HG03575 (cell line): ENCODE measurements at regions not wholly inside any gene's neighbourhood (a gene's known extent, or its start where the extent isn't known, plus 50 kb on each side); places are given as distances from the start of the nearest gene placed in this dataset.
"Not testable (repeated sequence)": the region's sequence is repeated elsewhere in the genome, so short reads cannot be mapped to it uniquely, and the experiment has no call there.

Experiments used
- ATAC-seq: cut with Tn5 transposase; IDR thresholded peaks from one replicate; pipeline ENCODE4 v1.9.1; 2021; ENCODE audit not compliant: unreplicated experiment, insufficient number of reproducible peaks, low FRiP score; ENCODE audit errors: extremely low read depth

DNA sequence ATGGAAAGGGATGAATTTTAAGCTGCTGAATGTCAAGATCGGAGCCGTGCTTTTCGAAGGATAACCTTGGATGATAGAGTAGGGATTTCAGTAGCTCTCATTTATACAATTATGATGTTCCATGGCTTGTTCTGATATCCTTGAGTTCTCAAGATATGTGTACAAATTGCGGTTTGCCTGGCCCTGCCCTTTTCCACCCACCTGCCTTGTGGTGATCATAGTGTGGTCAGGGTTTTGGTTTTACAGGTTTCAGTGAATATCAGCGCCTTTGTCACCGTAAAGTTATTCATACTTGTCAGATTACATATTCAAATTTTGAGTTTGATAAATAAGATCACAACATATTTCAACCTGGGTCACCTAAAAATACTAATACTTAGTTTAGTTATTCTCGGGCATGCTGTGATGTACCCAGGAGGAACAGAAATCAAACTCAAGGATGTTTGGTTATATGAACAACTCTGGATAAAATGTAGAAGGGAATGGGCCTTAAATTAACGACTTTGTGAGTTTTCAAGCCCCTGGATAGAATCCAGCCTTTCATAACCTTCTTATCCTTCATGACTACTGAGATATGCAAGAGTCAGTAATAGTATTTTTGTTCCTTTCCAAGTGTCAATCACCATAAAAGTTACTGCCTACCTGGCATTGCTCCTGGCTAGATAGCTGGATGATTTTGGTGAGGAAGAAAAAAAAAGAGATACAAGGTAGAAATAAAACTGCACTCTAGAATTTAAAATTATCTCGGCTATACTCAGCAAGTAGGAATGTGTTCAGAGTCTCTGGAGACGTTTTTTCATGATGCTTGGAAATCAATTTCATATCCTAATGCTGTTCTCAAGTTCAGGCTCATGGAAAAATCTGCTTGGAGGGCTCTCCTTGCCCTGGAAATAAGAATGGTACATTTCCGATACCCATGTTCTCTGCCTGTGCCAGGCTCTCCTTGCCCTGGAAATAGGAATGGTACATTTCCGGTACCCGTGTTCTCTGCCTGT, 209.2 kb upstream of the TPRG1 start:
- ATAC-seq: no peak

DNA sequence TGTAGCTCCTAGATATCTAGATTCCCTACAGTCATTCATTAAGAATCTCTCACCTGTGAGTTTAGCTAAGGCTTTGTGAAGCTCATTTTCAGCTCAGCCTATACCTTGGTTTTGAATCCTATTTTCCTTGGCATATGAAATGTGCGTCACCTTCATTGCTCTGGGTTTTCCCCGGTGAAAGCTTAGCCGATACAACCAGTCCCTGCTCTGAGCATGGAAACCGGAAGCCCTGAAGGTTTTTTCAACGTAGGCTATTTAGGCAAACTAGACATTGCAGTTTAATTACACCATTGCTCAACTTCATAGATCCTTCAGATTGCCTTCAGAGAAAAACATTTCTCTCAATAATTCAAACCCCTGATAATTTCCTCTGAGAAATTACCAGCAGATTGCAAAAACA, 206.8 kb upstream of the TPRG1 start:
- ATAC-seq: no peak

DNA sequence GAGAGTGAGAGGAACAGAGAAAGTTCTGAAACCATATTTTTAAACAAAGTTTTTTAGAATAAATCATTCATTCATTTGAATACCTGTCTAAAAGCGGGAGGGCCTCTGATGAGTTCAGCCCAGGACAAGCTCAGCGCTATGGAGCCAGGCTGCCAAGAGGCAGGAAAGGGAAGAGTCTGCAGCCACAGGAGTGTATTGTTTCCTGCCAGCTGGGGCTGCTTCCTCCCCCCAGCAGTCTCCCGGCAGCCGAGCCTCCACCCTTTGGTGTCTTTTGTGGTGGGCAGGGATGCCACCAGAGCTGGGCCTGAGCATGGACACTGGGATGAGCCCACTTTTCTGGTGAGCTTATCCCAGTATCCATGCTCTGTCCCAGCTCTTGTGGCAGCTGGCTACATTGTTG, 199.5 kb upstream of the TPRG1 start:
- ATAC-seq: no peak

DNA sequence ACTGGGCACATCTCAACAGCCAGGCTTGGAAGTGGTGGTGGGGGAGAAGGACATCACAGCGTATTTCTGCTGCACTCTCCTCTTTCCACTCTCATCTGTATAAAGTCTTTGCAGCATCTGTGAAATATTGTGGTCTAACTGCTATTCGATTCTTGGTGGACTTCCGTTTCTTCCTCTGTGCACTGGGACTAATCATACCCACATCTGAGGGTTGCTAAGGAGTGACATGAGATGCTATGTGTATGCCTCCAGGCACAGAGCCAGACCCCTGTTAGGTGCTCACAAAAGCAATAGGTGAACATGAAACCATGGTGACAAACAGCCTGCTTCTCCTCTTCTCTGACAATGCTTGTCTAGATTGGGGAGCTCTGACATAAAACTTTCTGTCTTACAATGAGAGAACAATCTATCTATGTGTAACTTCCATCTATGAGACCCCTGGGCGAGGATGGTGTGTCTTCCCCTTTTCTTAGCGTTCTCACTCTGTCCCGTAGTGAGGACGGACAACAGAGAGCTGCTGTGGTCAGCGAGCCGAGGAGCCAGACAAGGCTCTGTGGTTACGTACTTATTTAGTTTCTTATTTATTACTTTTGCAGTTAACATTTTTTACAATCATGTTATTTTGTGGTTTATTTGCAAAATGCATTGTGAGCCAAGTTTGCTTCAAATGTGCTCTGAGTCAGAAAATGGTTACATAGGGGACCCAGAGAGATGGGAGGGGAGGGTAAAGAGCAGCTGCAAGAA, 196.7 kb upstream of the TPRG1 start:
- ATAC-seq: no peak

DNA sequence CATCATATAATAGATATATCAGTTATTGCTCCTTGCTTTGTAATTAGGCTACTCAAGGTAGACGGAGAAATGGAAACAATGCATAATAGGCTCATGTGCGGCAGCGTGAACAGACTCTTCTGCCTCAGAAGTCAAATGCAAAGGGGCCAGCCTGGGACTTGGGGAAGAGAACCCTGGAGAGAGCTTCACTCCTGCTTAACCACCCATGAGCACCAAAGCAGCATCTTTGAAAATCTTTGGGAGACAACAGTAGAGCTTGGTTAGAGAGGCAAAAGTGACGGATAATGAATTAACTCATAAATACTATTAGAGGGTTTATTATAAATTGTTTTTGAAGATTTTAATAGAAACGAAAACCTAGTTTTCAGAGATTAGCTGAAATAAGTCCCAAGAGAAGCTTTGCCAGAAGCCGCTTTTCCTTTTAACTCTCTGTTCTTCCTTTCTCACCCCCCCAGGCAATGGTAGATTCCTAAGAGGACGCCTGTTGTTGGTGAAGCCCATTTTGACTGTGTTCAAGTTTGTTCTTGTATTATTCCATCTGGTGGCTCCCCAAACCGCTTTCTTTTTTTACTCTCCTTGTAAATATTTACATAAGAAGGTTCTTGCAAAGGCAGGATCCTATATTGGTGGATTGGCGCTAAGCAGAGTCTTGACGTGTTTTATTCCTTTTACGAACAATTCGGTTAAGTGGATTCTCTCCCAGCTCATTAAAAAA, 196.0 kb upstream of the TPRG1 start:
- no peak for ATAC-seq

DNA sequence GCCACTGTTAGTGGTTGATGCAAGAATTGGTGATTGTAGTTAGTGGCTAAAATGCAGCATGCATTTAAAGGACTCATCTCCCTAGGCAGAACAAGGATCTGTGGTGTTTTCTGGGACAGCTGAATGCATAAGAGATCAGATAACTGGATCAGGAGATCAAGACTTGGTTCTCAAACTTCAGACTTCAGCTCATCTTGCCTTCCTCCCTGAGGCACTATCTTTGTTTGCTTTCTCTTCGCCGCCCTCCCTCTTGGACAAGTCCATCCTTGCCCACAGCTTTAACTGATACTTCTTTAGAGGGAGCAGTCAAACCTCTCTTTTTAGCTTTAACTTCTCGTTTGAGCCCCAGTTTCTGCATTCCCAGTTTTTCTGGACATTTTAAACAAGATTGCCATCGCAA, 195.4 kb upstream of the TPRG1 start:
- ATAC-seq: no peak

DNA sequence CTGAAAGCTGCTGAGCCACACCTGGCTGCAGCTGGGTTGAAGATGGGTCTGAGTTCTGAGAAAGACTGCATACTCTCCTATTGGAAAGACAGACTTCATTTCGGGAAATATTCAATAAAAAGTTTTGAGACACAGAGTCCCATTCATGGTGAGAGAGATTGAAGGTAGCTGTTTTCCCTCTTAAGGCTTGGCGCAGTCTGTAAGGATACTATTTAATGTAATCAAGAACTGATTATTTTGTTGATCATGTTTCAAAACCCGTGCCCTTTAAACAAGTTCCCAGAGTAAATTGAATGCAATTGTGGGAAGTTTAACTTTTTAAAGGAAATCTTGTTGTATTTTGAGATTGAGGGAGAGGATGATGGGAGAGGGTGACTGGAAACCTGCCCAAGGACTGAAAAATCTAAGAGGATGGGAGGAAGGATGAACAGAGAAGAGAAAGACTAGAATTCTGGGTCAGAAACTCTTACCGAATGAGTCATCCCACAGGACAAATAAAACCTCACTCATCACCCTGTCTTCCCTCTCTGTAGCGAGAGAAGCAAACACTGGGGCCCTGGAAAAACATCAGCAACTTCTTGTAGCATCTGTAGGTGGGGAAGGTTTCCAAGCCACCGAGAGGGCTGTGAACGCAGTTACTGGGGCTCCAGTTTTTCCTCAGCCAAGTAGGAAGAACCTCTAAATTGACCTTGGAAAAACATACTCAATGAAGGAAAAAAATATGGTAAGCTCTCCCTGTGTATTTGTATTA, 193.2 kb upstream of the TPRG1 start:
- ATAC-seq: no peak

DNA sequence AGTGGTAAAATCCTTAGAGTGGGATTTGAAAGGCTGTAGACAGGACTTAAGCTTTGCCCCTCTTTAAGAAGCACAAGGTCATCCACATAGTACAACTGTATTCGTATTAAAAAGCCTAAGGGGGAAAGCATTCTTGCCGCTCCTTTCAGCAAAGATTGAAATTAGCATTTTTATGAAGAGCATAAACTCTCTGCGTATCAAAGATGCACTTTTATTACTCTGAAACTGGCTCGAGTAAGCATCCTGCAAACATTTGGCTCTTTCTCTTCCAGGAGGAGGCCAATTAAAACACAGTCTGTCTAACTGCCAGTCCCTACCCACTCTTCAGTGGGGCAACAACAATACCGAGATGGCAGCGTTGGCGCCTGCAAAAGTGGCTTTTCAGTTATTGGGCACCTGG, 192.5 kb upstream of the TPRG1 start:
- no peak for ATAC-seq

DNA sequence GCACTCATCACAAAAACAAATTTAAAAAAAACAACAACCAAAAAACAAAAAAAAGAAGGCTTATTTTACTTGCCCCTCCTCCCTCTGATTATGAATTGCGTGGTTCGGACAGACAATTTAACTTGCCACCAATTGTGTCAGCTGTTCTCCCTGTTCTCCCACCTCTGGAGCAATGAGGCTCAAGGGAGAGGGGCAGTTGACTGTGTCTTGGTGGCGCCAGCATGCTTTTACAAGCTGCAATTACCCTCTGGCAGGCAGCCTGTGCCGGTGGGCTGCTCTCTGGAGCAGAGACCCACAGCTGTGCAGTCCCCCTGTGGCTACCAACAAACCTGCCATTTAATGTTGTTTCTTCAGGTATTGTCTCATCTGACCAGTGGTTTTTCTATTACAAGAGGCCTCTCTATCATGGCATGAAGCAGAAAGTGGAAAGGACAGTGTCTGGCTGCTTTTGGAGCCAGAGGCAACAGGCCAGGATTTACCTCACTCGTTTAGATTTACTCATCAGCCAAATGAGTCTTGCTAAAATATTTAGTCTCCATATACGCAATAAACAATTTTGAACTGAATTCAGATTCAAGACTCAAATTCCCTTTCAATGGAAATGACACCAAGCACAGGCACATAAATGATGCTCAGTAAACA, 192.0 kb upstream of the TPRG1 start:
- no peak for ATAC-seq

DNA sequence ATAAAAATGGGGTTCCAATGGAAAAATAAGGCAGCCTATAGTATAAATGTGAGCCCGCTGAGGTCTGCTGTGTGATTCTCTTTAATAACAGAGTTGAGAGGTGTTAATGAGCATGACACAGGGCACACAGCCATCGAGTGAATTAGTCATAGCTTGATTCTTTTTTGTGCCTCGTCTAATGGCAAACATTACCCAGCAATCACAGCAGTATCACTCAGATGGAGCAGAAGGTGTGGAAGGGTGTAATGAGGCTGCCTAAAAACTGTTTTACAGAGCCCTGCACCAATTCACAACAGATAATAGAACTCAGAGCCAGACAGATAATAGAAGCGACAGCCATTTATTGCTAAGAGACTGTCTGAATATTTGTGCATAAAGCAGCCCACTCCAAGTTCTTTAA, 178.6 kb upstream of the TPRG1 start:
- ATAC-seq: no peak

DNA sequence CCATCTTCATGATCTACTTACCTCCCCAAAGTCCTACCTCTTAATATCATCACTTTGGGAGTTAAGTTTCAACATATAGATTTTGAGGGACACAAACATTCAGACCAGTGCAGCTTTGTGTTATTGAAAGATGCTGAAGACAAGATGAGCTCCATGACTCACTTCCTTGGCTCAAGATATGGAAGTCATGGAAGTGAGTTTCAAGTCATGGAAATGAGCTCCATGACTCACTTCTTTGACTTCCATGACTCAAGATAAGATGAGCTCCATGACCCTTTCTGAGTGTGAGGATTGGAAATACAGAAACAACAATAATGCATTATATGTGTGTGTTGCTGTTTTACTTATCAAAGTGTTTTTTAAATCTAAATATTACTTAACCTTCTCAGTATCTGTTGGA, 170.2 kb upstream of the TPRG1 start:
- ATAC-seq: no peak

DNA sequence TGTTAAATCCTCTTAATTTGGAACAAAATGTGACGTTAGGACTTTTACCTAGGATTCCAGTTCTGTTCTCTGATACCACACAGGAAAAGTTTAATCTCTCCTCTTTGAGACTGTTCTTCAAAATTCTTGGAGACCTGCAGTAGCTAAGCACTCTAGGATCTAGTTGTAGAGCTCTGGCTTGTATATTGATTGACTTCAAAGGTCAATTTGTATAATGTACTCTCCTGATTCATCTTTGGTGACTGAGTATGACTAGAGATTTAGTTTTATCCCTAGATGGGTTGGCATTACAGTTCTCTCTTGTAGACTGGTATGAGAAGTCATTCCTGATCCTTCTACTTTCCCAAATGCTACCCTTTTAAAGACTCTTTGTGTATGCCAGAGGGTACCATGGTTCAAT, 168.4 kb upstream of the TPRG1 start:
- no peak for ATAC-seq

DNA sequence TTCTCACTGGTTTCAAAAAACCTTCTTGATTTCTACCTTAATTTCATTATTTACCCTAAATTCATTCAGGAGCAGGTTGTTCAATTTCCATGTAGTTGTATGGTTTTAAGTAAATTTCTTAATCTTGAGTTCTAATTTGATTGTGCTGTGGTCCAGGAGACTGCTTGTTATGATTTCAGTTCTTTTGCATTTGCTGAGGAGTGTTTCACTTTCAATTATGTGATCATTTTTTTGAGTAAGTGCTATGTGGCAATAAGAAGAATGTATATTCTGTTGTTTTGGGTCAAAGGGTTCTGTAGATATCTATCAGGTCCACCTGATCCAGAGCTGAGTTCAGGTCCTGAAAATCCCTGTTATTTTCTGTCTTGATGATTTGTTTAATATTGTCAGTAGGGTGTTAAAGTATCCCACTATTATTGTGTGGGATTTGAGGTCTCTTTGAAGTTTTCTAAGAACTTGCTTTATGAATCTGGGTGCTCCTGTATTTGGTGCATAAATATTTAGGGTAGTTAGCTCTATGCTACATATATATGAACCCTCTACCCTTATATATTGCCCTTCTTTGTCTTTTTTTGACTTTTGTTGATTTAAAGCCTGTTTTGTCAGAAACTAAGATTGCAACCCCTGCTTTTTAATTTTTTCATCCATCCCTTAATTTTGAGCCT, 158.4 kb upstream of the TPRG1 start:
- no peak for ATAC-seq

DNA sequence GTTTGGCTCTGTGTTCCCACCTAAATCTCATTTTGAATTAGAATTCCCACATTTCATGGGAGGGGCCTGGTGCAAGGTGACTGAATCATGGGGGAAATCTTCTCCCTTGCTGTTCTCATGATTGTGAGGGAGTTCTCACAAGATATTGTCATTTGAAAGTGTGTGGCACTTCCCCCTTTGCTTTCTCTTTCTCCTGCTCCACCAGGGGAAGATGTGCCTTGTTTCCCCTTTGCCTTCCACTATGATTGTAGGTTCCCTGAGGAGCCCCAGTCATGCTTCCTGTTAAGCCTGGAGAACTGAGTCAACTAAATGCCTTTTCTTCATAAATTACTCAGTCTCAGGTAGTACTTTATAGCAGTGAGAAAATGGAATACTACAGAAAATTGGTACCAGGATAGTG, 157.2 kb upstream of the TPRG1 start:
- ATAC-seq: no peak

DNA sequence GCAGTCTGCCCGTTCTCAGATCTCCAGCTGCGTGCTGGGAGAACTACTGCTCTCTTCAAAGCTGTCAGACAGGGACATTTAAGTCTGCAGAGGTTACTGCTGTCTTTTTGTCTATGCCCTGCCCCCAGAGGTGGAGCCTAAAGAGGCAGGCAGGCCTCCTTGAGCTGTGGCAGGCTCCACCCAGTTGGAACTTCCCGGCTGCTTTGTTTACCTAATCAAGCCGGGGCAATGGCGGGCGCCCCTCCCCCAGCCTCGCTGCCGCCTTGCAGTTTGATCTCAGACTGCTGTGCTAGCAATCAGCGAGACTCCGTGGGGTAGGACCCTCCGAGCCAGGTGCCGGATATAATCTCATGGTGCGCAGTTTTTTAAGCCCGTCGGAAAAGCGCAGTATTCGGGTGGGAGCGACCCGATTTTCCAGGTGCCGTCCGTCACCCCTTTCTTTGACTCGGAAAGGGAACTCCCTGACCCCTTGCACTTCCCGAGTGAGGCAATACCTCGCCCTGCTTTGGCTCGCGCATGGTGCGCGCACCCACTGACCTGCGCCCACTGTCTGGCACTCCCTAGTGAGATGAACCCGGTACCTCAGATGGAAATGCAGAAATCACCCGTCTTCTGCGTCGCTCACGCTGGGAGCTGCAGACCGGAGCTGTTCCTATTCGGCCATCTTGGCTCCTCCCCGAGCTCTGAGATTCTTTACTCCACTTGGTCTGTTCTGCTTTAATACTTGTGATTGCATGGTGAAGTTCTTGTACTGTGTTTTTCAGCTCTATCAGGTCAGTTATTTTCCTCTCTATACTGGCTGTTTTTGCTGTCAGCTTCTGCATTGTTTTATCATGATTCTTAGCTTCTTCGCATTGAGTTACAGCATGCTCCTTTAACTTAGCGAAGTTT, 148.9 kb upstream of the TPRG1 start:
- ATAC-seq: not testable (repeated sequence)

DNA sequence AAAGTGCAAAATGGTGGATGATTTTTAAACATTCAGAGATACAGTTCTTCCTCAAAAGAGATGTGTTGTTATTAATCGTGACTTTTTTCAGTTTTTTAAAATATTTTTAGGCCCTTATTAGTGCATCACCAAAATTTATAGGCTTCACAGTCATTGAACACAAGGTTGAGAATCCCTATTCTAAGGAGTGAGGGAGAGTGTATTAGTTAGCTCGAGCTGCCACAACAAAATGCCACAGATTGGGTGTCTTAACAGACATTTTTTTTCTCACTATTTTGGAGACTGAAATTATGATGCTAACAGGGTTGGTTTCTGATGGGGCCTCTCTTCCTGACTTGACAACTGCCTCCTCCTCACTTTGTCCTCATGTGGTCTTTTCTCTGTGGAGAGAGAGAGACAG, 145.9 kb upstream of the TPRG1 start:
- ATAC-seq: no peak

DNA sequence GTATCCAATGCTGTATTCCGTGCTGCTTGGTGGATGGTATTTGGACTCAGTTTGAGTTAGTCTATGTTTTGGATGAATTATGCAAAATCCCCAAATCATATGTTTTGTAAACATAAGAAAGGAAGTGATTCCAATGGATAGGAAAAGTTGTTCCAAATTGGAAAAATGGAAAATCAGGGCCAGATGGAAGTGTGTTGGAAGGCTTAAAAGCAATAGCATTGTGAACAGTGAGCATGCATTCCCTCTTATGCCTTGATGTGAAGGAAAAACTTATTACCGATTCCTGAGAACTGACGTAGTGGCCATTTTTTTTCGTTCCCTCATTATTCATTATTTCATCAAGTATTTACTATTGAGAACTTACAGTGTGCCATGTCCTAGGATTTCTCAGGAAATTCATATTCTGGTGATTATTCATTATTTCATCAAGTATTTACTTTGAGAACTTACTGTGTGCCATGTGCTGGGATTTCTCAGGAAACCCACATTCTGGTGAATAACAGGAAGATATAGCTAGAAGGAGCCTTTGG, 144.1 kb upstream of the TPRG1 start:
- no peak for ATAC-seq
